ENCODE measurements at regions not wholly inside any gene's neighbourhood (a gene's known extent, or its start where the extent isn't known, plus 50 kb on each side); places are given as distances from the start of the nearest gene placed in this dataset.

GRCh38 chrX:120819126-120819525 is 56.5 kb downstream of the CT47B1 start:
- no peak for TF ChIP-seq CTCF (IDR thresholded peaks at IDR 0.05)
- no peak for TF ChIP-seq POLR2AphosphoS5 (IDR thresholded peaks at IDR 0.05)
- no peak for TF ChIP-seq EP300 (IDR thresholded peaks at IDR 0.05)
- no peak for TF ChIP-seq POLR2A (IDR thresholded peaks at IDR 0.05)
- WGBS = 60% methylated on average over 2 of the region's 2 CpGs
- H3K27me3 ChIP-seq = no peaks in the 10 kb centered on the region
- no peaks in the 10 kb centered on the region for H3K4me1 ChIP-seq
- H3K36me3 ChIP-seq = no peaks in the 10 kb centered on the region
- H3K4me3 ChIP-seq = no peak overlapping the region
- no peaks in the 10 kb centered on the region for H3K9me3 ChIP-seq
- H3K27ac ChIP-seq = no peak overlapping the region
- DNase-seq (ENCODE audit: low spot score in 2 of 2) = no peak

- H3K36me3 ChIP-seq = no peaks in the 10 kb centered on the region
- no peak overlapping the region for H3K4me3 ChIP-seq
- TF ChIP-seq EP300 (IDR thresholded peaks at IDR 0.05) (no peak), CTCF (IDR thresholded peaks at IDR 0.05) (no peak), POLR2AphosphoS5 (IDR thresholded peaks at IDR 0.05) (no peak), POLR2A (IDR thresholded peaks at IDR 0.05) (no peak)
- WGBS = 39% methylated on average over 5 of the region's 5 CpGs
- DNase-seq (ENCODE audit: low spot score in 2 of 2) = no peak
- no peaks in the 10 kb centered on the region for H3K4me1 ChIP-seq
- no peaks in the 10 kb centered on the region for H3K27me3 ChIP-seq
- H3K27ac ChIP-seq = no peak overlapping the region
- H3K9me3 ChIP-seq = no peaks in the 10 kb centered on the region
Measured at GRCh38 chrX:120813982-120814381, 61.7 kb downstream of the CT47B1 start.

- WGBS = 78% methylated on average over 4 of the region's 4 CpGs
- Histone ChIP-seq H3K4me1 (peaks cover 5% of the 10 kb centered on the region), H3K36me3 (no peaks in the 10 kb centered on the region), H3K9me3 (no peaks in the 10 kb centered on the region), H3K4me3 (no peak overlapping the region), H3K27ac (no peak overlapping the region), H3K27me3 (no peaks in the 10 kb centered on the region)
- TF ChIP-seq CTCF (IDR thresholded peaks at IDR 0.05) = no peak
- TF ChIP-seq POLR2A (IDR thresholded peaks at IDR 0.05) = no peak
- no peak for TF ChIP-seq POLR2AphosphoS5 (IDR thresholded peaks at IDR 0.05)
- TF ChIP-seq EP300 (IDR thresholded peaks at IDR 0.05) = no peak
- no peak for DNase-seq (ENCODE audit: low spot score in 2 of 2)
Measured at GRCh38 chrX:120801426-120801825, 74.2 kb downstream of the CT47B1 start.

- H3K27ac ChIP-seq = no peak overlapping the region
- H3K9me3 ChIP-seq = no peaks in the 10 kb centered on the region
- no peak overlapping the region for H3K4me3 ChIP-seq
- no peak for DNase-seq (ENCODE audit: low spot score in 2 of 2)
- H3K4me1 ChIP-seq = peaks cover 5% of the 10 kb centered on the region
- TF ChIP-seq POLR2A (IDR thresholded peaks at IDR 0.05) (no peak), EP300 (IDR thresholded peaks at IDR 0.05) (no peak), CTCF (IDR thresholded peaks at IDR 0.05) (no peak), POLR2AphosphoS5 (IDR thresholded peaks at IDR 0.05) (no peak)
- no peaks in the 10 kb centered on the region for H3K27me3 ChIP-seq
- WGBS = 33% methylated on average over 3 of the region's 3 CpGs
- H3K36me3 ChIP-seq = no peaks in the 10 kb centered on the region
Measured at GRCh38 chrX:120797188-120797851, 78.3 kb downstream of the CT47B1 start.

- no peak for DNase-seq (ENCODE audit: low spot score in 2 of 2)
- 70% methylated on average over 2 of the region's 2 CpGs for WGBS
- H3K27me3 ChIP-seq = no peaks in the 10 kb centered on the region
- H3K27ac ChIP-seq = no peak overlapping the region
- no peak for TF ChIP-seq POLR2A (IDR thresholded peaks at IDR 0.05)
- no peak for TF ChIP-seq POLR2AphosphoS5 (IDR thresholded peaks at IDR 0.05)
- TF ChIP-seq CTCF (IDR thresholded peaks at IDR 0.05) = no peak
- no peak for TF ChIP-seq EP300 (IDR thresholded peaks at IDR 0.05)
- peaks cover 5% of the 10 kb centered on the region for H3K4me1 ChIP-seq
- no peaks in the 10 kb centered on the region for H3K9me3 ChIP-seq
- no peak overlapping the region for H3K4me3 ChIP-seq
- no peaks in the 10 kb centered on the region for H3K36me3 ChIP-seq
Measured at GRCh38 chrX:120795301-120795700, 80.4 kb downstream of the CT47B1 start.

Data from suprapubic skin (tissue), 4 donors.